Cardiac fibroblast (primary cell): ENCODE measurements at regions not wholly inside any gene's neighbourhood (a gene's known extent, or its start where the extent isn't known, plus 50 kb on each side); places are given as distances from the start of the nearest gene placed in this dataset.

Experiments
- DNase-seq, 2 donors: peaks; one replicate each; pipeline versions ENCODE4 v3.0.0 to v3.0.0-alpha.2; 2010; ENCODE audit warnings: low read depth in 2 of 2
- H3K4me3 ChIP-seq, 2 donors: replicated peaks in 1 of 2; 1 replicate in 1 of 2; 2 replicates in 1 of 2; pipeline ENCODE4 v1.5.1; 2011; ENCODE audit warnings: low read depth in 2 of 2, low read length in 2 of 2, mild to moderate bottlenecking in 2 of 2, moderate library complexity in 1 of 2
- CTCF ChIP-seq: IDR thresholded peaks from one replicate; pipeline ENCODE4 v1.5.1; 2011; ENCODE audit warnings: low read depth, mild to moderate bottlenecking, low read length, inconsistent platforms

- no peak overlapping the region for H3K4me3 ChIP-seq
- no peak for TF ChIP-seq CTCF
Observed at GRCh38 chr1:209354840-209355165, 228.7 kb upstream of the CAMK1G start.

GRCh38 chr1:209355415-209355814 is 228.1 kb upstream of the CAMK1G start:
- no peak overlapping the region for H3K4me3 ChIP-seq
- no peak for DNase-seq
- no peak for TF ChIP-seq CTCF

More at GRCh38 chr1:209354840-209355165, 228.7 kb upstream of the CAMK1G start:
- DNase-seq = no peak

- H3K4me3 ChIP-seq = no peak overlapping the region
- TF ChIP-seq CTCF = no peak
- DNase-seq = no peak
Observed at GRCh38 chr1:209356976-209357377, 226.5 kb upstream of the CAMK1G start.

- H3K4me3 ChIP-seq = no peak overlapping the region
- DNase-seq = no peak
- no peak for TF ChIP-seq CTCF
Observed at GRCh38 chr1:209363112-209363511, 220.4 kb upstream of the CAMK1G start.

- no peak for TF ChIP-seq CTCF
Observed at GRCh38 chr1:209364716-209365115, 218.8 kb upstream of the CAMK1G start.

GRCh38 chr1:209367061-209367772 is 216.3 kb upstream of the CAMK1G start:
- no peak for TF ChIP-seq CTCF
- DNase-seq = peak; percentile 64 to 77

More at GRCh38 chr1:209364716-209365115, 218.8 kb upstream of the CAMK1G start:
- no peak for DNase-seq
- H3K4me3 ChIP-seq = no peak overlapping the region

More at GRCh38 chr1:209367061-209367772, 216.3 kb upstream of the CAMK1G start:
- H3K4me3 ChIP-seq = no peak overlapping the region
